Osteocyte (in vitro differentiated cells): ENCODE measurements at regions not wholly inside any gene's neighbourhood (a gene's known extent, or its start where the extent isn't known, plus 50 kb on each side); places are given as distances from the start of the nearest gene placed in this dataset.

Source experiments
- DNase-seq: peaks from one replicate; pipeline ENCODE4 v3.0.0; 2021; ENCODE audit warnings: mixed read lengths; ENCODE audit not compliant: unreplicated experiment; ENCODE audit errors: extremely low spot score
- H3K27ac Mint-ChIP-seq: one replicate; pipeline ENCODE4 v1.8.0; 2021; ENCODE audit warnings: mild to moderate bottlenecking, mixed read lengths; ENCODE audit not compliant: unreplicated experiment
- H3K27me3 Mint-ChIP-seq: one replicate; pipeline ENCODE4 v1.8.0; 2021; ENCODE audit warnings: mixed read lengths; ENCODE audit not compliant: unreplicated experiment
- H3K36me3 Mint-ChIP-seq: one replicate; pipeline ENCODE4 v1.8.0; 2021; ENCODE audit warnings: mixed read lengths; ENCODE audit not compliant: unreplicated experiment
- H3K4me1 Mint-ChIP-seq: one replicate; pipeline ENCODE4 v1.8.0; 2021; ENCODE audit warnings: mixed read lengths; ENCODE audit not compliant: unreplicated experiment
- H3K4me3 Mint-ChIP-seq: one replicate; pipeline ENCODE4 v1.8.0; 2021; ENCODE audit warnings: mild to moderate bottlenecking, moderate library complexity, mixed read lengths; ENCODE audit not compliant: unreplicated experiment
- H3K9me3 Mint-ChIP-seq: one replicate; pipeline ENCODE4 v1.8.0; 2021; ENCODE audit warnings: mixed read lengths; ENCODE audit not compliant: unreplicated experiment
- CTCF ChIP-seq: fragments of 200-600 bp; sonication (generic); IDR thresholded peaks from 2 replicates; pipeline ENCODE4 v1.5.0; 2021; ENCODE audit warnings: antibody characterized with exemption, mild to moderate bottlenecking, moderate library complexity

GRCh38 chr1:5564578-5565257, 427.5 kb downstream of the NPHP4 start:
- no peaks in the 10 kb centered on the region for H3K36me3 Mint-ChIP-seq
- no peaks in the 10 kb centered on the region for H3K27me3 Mint-ChIP-seq
- peak; percentile 68 for DNase-seq
- peaks cover 34% of the 10 kb centered on the region for H3K9me3 Mint-ChIP-seq
- H3K4me1 Mint-ChIP-seq: no peaks in the 10 kb centered on the region
- no peak overlapping the region for H3K4me3 Mint-ChIP-seq
- H3K27ac Mint-ChIP-seq: no peak overlapping the region
- no peak for TF ChIP-seq CTCF

- Mint-ChIP-seq H3K27me3 (no peaks in the 10 kb centered on the region), H3K9me3 (peaks cover 36% of the 10 kb centered on the region), H3K4me1 (no peaks in the 10 kb centered on the region), H3K36me3 (no peaks in the 10 kb centered on the region), H3K4me3 (no peak overlapping the region), H3K27ac (no peak overlapping the region)
- DNase-seq: peak; percentile 77
- TF ChIP-seq CTCF: no peak
Measured at GRCh38 chr1:5563861-5564577, 428.2 kb downstream of the NPHP4 start.

- Mint-ChIP-seq H3K9me3 (peaks cover 38% of the 10 kb centered on the region), H3K36me3 (no peaks in the 10 kb centered on the region), H3K4me1 (no peaks in the 10 kb centered on the region), H3K27ac (no peak overlapping the region), H3K4me3 (no peak overlapping the region), H3K27me3 (no peaks in the 10 kb centered on the region)
- TF ChIP-seq CTCF: no peak
- peak; percentile 46 for DNase-seq
Measured at GRCh38 chr1:5562769-5563168, 429.5 kb downstream of the NPHP4 start.

GRCh38 chr1:5562331-5562730, 429.9 kb downstream of the NPHP4 start:
- Mint-ChIP-seq H3K27ac (no peak overlapping the region), H3K9me3 (peaks cover 36% of the 10 kb centered on the region), H3K27me3 (no peaks in the 10 kb centered on the region), H3K36me3 (no peaks in the 10 kb centered on the region), H3K4me3 (no peak overlapping the region), H3K4me1 (no peaks in the 10 kb centered on the region)
- no peak for TF ChIP-seq CTCF
- peak; percentile 53 for DNase-seq

- Mint-ChIP-seq H3K27ac (no peak overlapping the region), H3K9me3 (peaks cover 42% of the 10 kb centered on the region), H3K4me3 (no peak overlapping the region), H3K27me3 (no peaks in the 10 kb centered on the region), H3K4me1 (no peaks in the 10 kb centered on the region), H3K36me3 (no peaks in the 10 kb centered on the region)
- TF ChIP-seq CTCF: no peak
- DNase-seq: no peak
Measured at GRCh38 chr1:5559078-5559477, 433.1 kb downstream of the NPHP4 start.
